Esophagus muscularis mucosa (tissue), 3 donors: ENCODE measurements at regions not wholly inside any gene's neighbourhood (a gene's known extent, or its start where the extent isn't known, plus 50 kb on each side); places are given as distances from the start of the nearest gene placed in this dataset.

ENCODE experiments used
- POLR2A ChIP-seq: fragments of 450-650 bp; IDR thresholded peaks from one replicate; pipeline ENCODE4 v1.6.1; 2017; ENCODE audit warnings: antibody characterized with exemption, moderate library complexity, mild to moderate bottlenecking, low read depth
- TF ChIP-seq, protein P1 (sequence below), 3 experiments: fragments of 200-600 bp in 2 of 3; fragments of 450-650 bp in 1 of 3; sonication (generic) in 2 of 3; IDR thresholded peaks; one replicate each; pipeline ENCODE4 v1.5.1; 2017 to 2019; ENCODE audit warnings: antibody characterized with exemption in 3 of 3, mild to moderate bottlenecking in 2 of 3, moderate library complexity in 1 of 3

DNA sequence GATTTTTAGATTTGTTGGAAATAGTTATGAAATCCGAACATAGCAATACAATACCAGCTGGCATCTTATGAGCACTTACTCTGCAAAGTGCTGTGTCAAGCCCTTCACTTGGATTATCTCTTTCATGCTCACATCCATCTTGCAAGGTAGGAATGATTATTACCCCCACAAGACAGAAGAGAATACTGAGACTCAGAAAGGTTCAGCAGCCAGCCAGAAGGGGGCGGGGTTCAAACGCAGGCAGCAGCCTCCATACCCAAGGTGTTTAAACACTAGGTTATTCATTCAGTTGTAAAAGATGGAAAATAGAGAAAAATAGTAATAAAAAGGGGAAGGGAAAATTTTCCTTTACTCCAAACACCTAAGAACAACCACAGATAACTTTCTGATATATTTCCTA, 158.5 kb downstream of the CCDC34 start:
- TF ChIP-seq, protein P1, sequence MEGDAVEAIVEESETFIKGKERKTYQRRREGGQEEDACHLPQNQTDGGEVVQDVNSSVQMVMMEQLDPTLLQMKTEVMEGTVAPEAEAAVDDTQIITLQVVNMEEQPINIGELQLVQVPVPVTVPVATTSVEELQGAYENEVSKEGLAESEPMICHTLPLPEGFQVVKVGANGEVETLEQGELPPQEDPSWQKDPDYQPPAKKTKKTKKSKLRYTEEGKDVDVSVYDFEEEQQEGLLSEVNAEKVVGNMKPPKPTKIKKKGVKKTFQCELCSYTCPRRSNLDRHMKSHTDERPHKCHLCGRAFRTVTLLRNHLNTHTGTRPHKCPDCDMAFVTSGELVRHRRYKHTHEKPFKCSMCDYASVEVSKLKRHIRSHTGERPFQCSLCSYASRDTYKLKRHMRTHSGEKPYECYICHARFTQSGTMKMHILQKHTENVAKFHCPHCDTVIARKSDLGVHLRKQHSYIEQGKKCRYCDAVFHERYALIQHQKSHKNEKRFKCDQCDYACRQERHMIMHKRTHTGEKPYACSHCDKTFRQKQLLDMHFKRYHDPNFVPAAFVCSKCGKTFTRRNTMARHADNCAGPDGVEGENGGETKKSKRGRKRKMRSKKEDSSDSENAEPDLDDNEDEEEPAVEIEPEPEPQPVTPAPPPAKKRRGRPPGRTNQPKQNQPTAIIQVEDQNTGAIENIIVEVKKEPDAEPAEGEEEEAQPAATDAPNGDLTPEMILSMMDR (IDR thresholded peaks at IDR 0.05) = peak in 1 of 3 experiments; percentile 17
- TF ChIP-seq POLR2A = no peak
